ENCODE measurements at regions not wholly inside any gene's neighbourhood (a gene's known extent, or its start where the extent isn't known, plus 50 kb on each side); places are given as distances from the start of the nearest gene placed in this dataset.

DNA sequence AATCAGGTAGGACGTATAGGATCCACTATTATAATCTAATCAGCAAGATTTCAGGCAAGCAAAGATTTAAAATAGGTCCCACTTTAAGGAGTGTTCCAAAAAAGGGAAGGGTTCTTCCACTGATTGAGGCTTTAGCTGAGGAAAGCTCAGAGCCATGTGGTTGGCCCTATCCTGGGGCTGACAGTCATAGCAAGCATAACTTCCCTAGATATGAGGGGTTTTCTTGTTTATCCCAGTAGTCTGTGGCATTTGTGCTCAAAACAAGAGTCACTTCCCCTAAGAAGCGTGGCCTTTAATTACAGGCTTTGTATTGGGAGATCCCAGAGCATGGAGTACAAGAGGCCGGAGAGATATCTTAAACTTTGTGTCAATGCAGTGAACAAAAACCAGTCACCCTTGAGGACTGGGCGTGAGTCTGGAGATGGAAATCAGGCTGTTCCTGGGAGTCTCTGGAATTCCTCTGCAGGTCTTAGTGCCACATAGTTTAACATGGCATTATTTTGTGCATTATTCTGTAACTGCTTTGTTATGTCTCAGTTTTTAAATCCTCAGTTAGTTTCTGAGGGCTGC lies 136.9 kb upstream of the FBXO11 start (continued):
- TF ChIP-seq ZNF114 (CRISPR knock-in tag; IDR thresholded peaks at IDR 0.05): no peak

DNA sequence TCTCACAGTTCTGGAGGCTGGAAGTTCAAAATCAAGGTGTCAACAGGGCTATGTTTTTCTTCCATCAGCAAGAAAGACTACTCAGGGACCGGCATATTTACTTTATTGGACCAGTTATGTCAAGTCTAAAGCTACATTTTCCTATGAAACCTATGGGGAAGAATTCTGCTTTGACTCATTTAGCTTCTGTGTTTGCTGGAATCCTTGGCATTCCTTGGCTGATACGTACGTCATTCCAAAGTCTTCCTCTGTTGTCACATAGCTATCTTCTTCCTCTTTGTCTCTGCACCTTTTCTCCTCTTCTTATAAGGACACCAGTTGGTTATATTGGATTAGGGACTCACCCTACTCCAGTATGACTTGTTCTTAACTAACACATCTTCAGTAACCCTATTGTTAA lies 137.4 kb upstream of the FBXO11 start:
- Histone ChIP-seq H3K4me1 (ENCODE audit: insufficient read depth) (peaks cover 13% of the 10 kb centered on the region), H3K27ac (ENCODE audit: low read depth) (no peak overlapping the region)

More for the DNA sequence above, 137.4 kb upstream of the FBXO11 start:
- Histone ChIP-seq H3K4me2 (no peak overlapping the region), H2AFZ (no peak overlapping the region), H3K79me2 (replicated peaks; ENCODE audit: insufficient read depth) (no peaks in the 10 kb centered on the region; the same call in 1 of the 2 replicates), H3K4me3 (no peak overlapping the region), H3K27me3 (ENCODE audit: insufficient read depth) (no peaks in the 10 kb centered on the region), H3K36me3 (ENCODE audit: insufficient read depth) (no peaks in the 10 kb centered on the region), H4K20me1 (replicated peaks; ENCODE audit: insufficient read depth) (no peaks in the 10 kb centered on the region), H3F3A (replicated peaks; ENCODE audit: low read depth) (no peaks in the 10 kb centered on the region), H3K9me2 (ENCODE audit: insufficient read depth) (no peaks in the 10 kb centered on the region)
- ATAC-seq: no peak
- H3K4me1 Mint-ChIP-seq: peaks cover 7% of the 10 kb centered on the region; the same call in 2 of the 3 replicates
- no peaks in the 10 kb centered on the region for H3K9me3 Mint-ChIP-seq
- H3K27ac Mint-ChIP-seq: no peak overlapping the region
- H3K27me3 Mint-ChIP-seq (ENCODE audit: insufficient read depth, low read depth, poor library complexity): peaks cover 4% of the 10 kb centered on the region
- H3K4me3 Mint-ChIP-seq: no peak overlapping the region
- no peak for DNase-seq (ENCODE audit: low spot score)
- TF ChIP-seq EZH2phosphoT487 (IDR thresholded peaks at IDR 0.05; ENCODE audit: unreplicated experiment) (no peak), EZH2 (IDR thresholded peaks at IDR 0.05; ENCODE audit: low read depth, unreplicated experiment) (no peak), JUNB (IDR thresholded peaks at IDR 0.05; ENCODE audit: unreplicated experiment) (no peak), POLR2AphosphoS5 (IDR thresholded peaks at IDR 0.05; ENCODE audit: low read depth) (no peak)
- TF ChIP-seq, protein P1, sequence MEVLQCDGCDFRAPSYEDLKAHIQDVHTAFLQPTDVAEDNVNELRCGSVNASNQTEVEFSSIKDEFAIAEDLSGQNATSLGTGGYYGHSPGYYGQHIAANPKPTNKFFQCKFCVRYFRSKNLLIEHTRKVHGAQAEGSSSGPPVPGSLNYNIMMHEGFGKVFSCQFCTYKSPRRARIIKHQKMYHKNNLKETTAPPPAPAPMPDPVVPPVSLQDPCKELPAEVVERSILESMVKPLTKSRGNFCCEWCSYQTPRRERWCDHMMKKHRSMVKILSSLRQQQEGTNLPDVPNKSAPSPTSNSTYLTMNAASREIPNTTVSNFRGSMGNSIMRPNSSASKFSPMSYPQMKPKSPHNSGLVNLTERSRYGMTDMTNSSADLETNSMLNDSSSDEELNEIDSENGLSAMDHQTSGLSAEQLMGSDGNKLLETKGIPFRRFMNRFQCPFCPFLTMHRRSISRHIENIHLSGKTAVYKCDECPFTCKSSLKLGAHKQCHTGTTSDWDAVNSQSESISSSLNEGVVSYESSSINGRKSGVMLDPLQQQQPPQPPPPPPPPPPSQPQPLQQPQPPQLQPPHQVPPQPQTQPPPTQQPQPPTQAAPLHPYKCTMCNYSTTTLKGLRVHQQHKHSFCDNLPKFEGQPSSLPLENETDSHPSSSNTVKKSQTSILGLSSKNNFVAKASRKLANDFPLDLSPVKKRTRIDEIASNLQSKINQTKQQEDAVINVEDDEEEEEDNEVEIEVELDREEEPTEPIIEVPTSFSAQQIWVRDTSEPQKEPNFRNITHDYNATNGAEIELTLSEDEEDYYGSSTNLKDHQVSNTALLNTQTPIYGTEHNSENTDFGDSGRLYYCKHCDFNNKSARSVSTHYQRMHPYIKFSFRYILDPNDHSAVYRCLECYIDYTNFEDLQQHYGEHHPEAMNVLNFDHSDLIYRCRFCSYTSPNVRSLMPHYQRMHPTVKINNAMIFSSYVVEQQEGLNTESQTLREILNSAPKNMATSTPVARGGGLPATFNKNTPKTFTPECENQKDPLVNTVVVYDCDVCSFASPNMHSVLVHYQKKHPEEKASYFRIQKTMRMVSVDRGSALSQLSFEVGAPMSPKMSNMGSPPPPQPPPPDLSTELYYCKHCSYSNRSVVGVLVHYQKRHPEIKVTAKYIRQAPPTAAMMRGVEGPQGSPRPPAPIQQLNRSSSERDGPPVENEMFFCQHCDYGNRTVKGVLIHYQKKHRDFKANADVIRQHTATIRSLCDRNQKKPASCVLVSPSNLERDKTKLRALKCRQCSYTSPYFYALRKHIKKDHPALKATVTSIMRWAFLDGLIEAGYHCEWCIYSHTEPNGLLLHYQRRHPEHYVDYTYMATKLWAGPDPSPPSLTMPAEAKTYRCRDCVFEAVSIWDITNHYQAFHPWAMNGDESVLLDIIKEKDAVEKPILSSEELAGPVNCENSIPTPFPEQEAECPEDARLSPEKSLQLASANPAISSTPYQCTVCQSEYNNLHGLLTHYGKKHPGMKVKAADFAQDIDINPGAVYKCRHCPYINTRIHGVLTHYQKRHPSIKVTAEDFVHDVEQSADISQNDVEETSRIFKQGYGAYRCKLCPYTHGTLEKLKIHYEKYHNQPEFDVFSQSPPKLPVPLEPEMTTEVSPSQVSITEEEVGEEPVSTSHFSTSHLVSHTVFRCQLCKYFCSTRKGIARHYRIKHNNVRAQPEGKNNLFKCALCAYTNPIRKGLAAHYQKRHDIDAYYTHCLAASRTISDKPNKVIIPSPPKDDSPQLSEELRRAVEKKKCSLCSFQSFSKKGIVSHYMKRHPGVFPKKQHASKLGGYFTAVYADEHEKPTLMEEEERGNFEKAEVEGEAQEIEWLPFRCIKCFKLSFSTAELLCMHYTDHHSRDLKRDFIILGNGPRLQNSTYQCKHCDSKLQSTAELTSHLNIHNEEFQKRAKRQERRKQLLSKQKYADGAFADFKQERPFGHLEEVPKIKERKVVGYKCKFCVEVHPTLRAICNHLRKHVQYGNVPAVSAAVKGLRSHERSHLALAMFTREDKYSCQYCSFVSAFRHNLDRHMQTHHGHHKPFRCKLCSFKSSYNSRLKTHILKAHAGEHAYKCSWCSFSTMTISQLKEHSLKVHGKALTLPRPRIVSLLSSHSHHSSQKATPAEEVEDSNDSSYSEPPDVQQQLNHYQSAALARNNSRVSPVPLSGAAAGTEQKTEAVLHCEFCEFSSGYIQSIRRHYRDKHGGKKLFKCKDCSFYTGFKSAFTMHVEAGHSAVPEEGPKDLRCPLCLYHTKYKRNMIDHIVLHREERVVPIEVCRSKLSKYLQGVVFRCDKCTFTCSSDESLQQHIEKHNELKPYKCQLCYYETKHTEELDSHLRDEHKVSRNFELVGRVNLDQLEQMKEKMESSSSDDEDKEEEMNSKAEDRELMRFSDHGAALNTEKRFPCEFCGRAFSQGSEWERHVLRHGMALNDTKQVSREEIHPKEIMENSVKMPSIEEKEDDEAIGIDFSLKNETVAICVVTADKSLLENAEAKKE (CRISPR knock-in tag; IDR thresholded peaks at IDR 0.05): no peak
- TF ChIP-seq, protein P2, sequence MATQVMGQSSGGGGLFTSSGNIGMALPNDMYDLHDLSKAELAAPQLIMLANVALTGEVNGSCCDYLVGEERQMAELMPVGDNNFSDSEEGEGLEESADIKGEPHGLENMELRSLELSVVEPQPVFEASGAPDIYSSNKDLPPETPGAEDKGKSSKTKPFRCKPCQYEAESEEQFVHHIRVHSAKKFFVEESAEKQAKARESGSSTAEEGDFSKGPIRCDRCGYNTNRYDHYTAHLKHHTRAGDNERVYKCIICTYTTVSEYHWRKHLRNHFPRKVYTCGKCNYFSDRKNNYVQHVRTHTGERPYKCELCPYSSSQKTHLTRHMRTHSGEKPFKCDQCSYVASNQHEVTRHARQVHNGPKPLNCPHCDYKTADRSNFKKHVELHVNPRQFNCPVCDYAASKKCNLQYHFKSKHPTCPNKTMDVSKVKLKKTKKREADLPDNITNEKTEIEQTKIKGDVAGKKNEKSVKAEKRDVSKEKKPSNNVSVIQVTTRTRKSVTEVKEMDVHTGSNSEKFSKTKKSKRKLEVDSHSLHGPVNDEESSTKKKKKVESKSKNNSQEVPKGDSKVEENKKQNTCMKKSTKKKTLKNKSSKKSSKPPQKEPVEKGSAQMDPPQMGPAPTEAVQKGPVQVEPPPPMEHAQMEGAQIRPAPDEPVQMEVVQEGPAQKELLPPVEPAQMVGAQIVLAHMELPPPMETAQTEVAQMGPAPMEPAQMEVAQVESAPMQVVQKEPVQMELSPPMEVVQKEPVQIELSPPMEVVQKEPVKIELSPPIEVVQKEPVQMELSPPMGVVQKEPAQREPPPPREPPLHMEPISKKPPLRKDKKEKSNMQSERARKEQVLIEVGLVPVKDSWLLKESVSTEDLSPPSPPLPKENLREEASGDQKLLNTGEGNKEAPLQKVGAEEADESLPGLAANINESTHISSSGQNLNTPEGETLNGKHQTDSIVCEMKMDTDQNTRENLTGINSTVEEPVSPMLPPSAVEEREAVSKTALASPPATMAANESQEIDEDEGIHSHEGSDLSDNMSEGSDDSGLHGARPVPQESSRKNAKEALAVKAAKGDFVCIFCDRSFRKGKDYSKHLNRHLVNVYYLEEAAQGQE (IDR thresholded peaks at IDR 0.05; ENCODE audit: unreplicated experiment): no peak
- TF ChIP-seq, protein P3, sequence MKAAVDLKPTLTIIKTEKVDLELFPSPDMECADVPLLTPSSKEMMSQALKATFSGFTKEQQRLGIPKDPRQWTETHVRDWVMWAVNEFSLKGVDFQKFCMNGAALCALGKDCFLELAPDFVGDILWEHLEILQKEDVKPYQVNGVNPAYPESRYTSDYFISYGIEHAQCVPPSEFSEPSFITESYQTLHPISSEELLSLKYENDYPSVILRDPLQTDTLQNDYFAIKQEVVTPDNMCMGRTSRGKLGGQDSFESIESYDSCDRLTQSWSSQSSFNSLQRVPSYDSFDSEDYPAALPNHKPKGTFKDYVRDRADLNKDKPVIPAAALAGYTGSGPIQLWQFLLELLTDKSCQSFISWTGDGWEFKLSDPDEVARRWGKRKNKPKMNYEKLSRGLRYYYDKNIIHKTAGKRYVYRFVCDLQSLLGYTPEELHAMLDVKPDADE (IDR thresholded peaks at IDR 0.05): no peak
- no peaks in the 10 kb centered on the region for H3K36me3 Mint-ChIP-seq (ENCODE audit: low read depth)

Data from GM23338 (cell line).